SK-N-SH (cell line): ENCODE measurements at regions not wholly inside any gene's neighbourhood (a gene's known extent, or its start where the extent isn't known, plus 50 kb on each side); places are given as distances from the start of the nearest gene placed in this dataset.

Experiments
- CTCF ChIP-seq: fragments of 200-600 bp; sonication (generic); IDR thresholded peaks from 2 replicates; pipeline ENCODE4 v1.6.1; 2017; ENCODE audit warnings: antibody characterized with exemption, mild to moderate bottlenecking, moderate library complexity
- POLR2AphosphoS5 ChIP-seq: IDR thresholded peaks from 2 replicates; pipeline ENCODE4 v1.6.1; 2012; ENCODE audit warnings: low read depth, low read length
- REST ChIP-seq: IDR thresholded peaks from 2 replicates; pipeline ENCODE4 v1.6.1; 2012; ENCODE audit warnings: mild to moderate bottlenecking, low read depth, low read length, moderate library complexity
- USF2 ChIP-seq: fragments of 150-350 bp; IDR thresholded peaks from 2 replicates; pipeline ENCODE4 v1.6.1; 2017; ENCODE audit warnings: antibody characterized with exemption, low read length, low read depth, borderline replicate concordance
- YY1 ChIP-seq: IDR thresholded peaks from 2 replicates; pipeline ENCODE4 v1.4.0; 2012; ENCODE audit warnings: low read depth, mild to moderate bottlenecking

GRCh38 chr21:24649691-24650090 lies 957.6 kb downstream of the MRPL39 start:
- TF ChIP-seq POLR2AphosphoS5, result no peak
- no peak for TF ChIP-seq CTCF
- TF ChIP-seq REST, result no peak
- no peak for TF ChIP-seq USF2
- no peak for TF ChIP-seq YY1
